DMS53 (cell line): ENCODE measurements at regions not wholly inside any gene's neighbourhood (a gene's known extent, or its start where the extent isn't known, plus 50 kb on each side); places are given as distances from the start of the nearest gene placed in this dataset.

Source experiments
- DNase-seq: peaks from one replicate; lab custom pipeline; 2025; lab: John Stamatoyannopoulos, UW

- DNase-seq, result no peak
Measured at GRCh38 chr15:52872036-52872818, 82.1 kb upstream of the ONECUT1 start.

- DNase-seq, result no peak
Measured at GRCh38 chr15:52870015-52870414, 79.9 kb upstream of the ONECUT1 start.

GRCh38 chr15:52866698-52867097 is 76.6 kb upstream of the ONECUT1 start:
- DNase-seq, result no peak

- DNase-seq, result no peak
Measured at GRCh38 chr15:52862677-52863076, 72.5 kb upstream of the ONECUT1 start.

- DNase-seq, result no peak
Measured at GRCh38 chr15:52858782-52859176, 68.6 kb upstream of the ONECUT1 start.

GRCh38 chr15:52857937-52858781 is 68.0 kb upstream of the ONECUT1 start:
- no peak for DNase-seq

- no peak for DNase-seq
Measured at GRCh38 chr15:52857471-52857870, 67.3 kb upstream of the ONECUT1 start.

- no peak for DNase-seq
Measured at GRCh38 chr15:52856286-52856685, 66.2 kb upstream of the ONECUT1 start.

GRCh38 chr15:52855157-52855556 is 65.0 kb upstream of the ONECUT1 start:
- DNase-seq, result no peak

- DNase-seq, result no peak
Measured at GRCh38 chr15:52844823-52845222, 54.7 kb upstream of the ONECUT1 start.
